Body of pancreas (tissue), 4 donors: ENCODE measurements at regions not wholly inside any gene's neighbourhood (a gene's known extent, or its start where the extent isn't known, plus 50 kb on each side); places are given as distances from the start of the nearest gene placed in this dataset.
A peak's percentile ranks its signal among the peaks of the same experiment; 100 is the strongest.

Experiments
- ATAC-seq: fragments of 150-250 bp; one replicate; pipeline ENCODE4 v1.9.1; 2016
- DNase-seq, 4 donors: peaks; one replicate each; pipeline ENCODE4 v3.0.0-alpha.2; 2019
- H3K27ac ChIP-seq, 4 donors: fragments of 200-600 bp; sonication (generic); 1 replicate in 3 of 4; 2 replicates in 1 of 4; pipeline versions ENCODE4 v1.5.1 to v1.6.1; 2016 to 2019; ENCODE audit warnings: mild to moderate bottlenecking in 1 of 4, mixed read lengths in 1 of 4, moderate library complexity in 1 of 4
- H3K27me3 ChIP-seq, 2 donors: fragments of 200-600 bp; sonication (generic); one replicate each; pipeline ENCODE4 v1.6.0; 2016; ENCODE audit warnings: mild to moderate bottlenecking in 1 of 2
- H3K36me3 ChIP-seq, 2 donors: fragments of 200-600 bp; sonication (generic); replicated peaks in 1 of 2; 2 replicates each; pipeline ENCODE4 v1.5.1; 2016; ENCODE audit warnings: low read depth in 2 of 2; ENCODE audit not compliant: insufficient read depth in 1 of 2
- H3K4me1 ChIP-seq: fragments of 200-600 bp; sonication (generic); one replicate; pipeline ENCODE4 v1.6.0; 2016
- H3K4me3 ChIP-seq, 2 donors: fragments of 200-600 bp; sonication (generic); 1 replicate in 1 of 2; 2 replicates in 1 of 2; pipeline ENCODE4 v1.5.1; 2016 to 2019
- H3K9me3 ChIP-seq, 3 donors: fragments of 200-600 bp; sonication (generic); 1 replicate in 2 of 3; 2 replicates in 1 of 3; pipeline ENCODE4 v1.5.1; 2016
- CTCF ChIP-seq, 7 experiments: fragments of 450-650 bp in 4 of 7; fragments of 200-600 bp in 3 of 7; sonication (generic) in 3 of 7; IDR thresholded peaks; one replicate each; pipeline ENCODE4 v1.5.1; 2016 to 2019; ENCODE audit warnings: antibody characterized with exemption in 7 of 7
- POLR2A ChIP-seq, 3 donors: fragments of 450-650 bp; IDR thresholded peaks; one replicate each; pipeline ENCODE4 v1.6.1; 2016; ENCODE audit warnings: antibody characterized with exemption in 3 of 3, mild to moderate bottlenecking in 2 of 3
- WGBS, 2 donors: methylation state at CpG; one replicate each; pipeline ENCODE4 v1.1.5; 2017; 5-methylcytosine and 5-hydroxymethylcytosine counted together
- intact Hi-C: fragments of 100-400 bp; cut with DNase I; formaldehyde crosslinking; loops from one replicate; pipeline ENCODE4 v1.15.1; 2023

DNA sequence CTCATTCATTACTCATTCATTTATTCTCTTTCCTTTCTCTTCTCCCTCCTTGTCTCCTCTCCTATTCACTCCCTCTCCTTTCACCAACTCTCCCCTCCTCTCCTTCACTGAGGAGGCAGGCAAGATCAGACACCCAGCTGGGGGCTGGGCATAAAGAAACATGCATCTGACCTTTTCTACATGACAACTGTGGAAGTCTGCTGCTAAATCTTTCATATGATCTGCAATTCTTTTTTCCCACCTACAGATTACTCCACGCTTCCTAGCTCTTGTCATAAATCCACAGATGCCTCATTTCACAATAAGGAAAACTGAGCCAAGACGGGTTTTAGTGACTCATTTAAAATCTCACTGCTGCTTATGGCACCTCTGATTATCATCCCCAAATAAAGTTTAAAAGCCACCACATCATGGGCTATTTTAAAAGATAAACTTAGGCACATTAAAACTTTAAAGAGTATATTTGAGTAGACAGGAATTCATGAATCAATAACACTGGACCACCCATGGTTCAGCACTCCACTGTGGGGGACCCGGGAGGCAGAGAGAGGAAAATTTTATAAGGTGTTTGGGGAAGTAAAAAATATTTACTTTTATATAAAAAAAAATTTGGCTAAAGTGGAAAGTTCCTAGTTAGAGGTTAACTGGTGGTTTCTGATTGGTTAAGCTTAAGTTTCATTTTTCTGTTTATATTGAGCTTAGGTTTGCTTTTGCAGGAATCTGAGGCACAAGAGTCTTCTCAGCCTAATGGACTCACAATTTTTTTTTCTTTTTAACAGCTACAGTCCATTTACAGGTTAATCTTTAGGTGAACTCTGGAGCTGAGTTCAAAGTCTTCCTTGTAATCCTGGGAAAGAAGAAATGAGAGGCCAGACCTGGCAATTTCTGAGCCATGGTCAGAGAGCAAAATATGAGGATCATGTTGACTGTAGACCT is 55.8 kb upstream of the DNAH14 start:
- Histone ChIP-seq H3K27me3 (no peaks in the 10 kb centered on the region), H3K4me3 (no peak overlapping the region), H3K27ac (peak overlapping the region; percentile 4 to 77 (median 64)), H3K9me3 (no peaks in the 10 kb centered on the region), H3K4me1 (peaks cover 29% of the 10 kb centered on the region), H3K36me3 (no peaks in the 10 kb centered on the region)
- intact Hi-C loops, result no loop called here
- ATAC-seq (peak; percentile 78), DNase-seq (peak in 2 of 4 donors; percentile 10 to 35)
- TF ChIP-seq POLR2A (IDR thresholded peaks at IDR 0.05), result no peak
- no peak for TF ChIP-seq CTCF (IDR thresholded peaks at IDR 0.05)
- 11 to 13% methylated on average over 3 of the region's 3 CpGs for WGBS, 2 donors

GRCh38 chr1:224874775-224875174 is 54.7 kb upstream of the DNAH14 start:
- Histone ChIP-seq H3K4me1 (peaks cover 29% of the 10 kb centered on the region), H3K27ac (peak overlapping the region in 3 of 4 donors; percentile 19 to 77 (median 28)), H3K36me3 (no peaks in the 10 kb centered on the region), H3K9me3 (no peaks in the 10 kb centered on the region), H3K27me3 (no peaks in the 10 kb centered on the region), H3K4me3 (no peak overlapping the region)
- ATAC-seq (peak; percentile 47), DNase-seq (peak in 1 of 4 donors; percentile 29)
- intact Hi-C loops, result no loop called here
- TF ChIP-seq CTCF (IDR thresholded peaks at IDR 0.05) (no peak), POLR2A (IDR thresholded peaks at IDR 0.05) (no peak)
- 3 to 4% methylated on average over 7 of the region's 7 CpGs for WGBS, 2 donors

DNA sequence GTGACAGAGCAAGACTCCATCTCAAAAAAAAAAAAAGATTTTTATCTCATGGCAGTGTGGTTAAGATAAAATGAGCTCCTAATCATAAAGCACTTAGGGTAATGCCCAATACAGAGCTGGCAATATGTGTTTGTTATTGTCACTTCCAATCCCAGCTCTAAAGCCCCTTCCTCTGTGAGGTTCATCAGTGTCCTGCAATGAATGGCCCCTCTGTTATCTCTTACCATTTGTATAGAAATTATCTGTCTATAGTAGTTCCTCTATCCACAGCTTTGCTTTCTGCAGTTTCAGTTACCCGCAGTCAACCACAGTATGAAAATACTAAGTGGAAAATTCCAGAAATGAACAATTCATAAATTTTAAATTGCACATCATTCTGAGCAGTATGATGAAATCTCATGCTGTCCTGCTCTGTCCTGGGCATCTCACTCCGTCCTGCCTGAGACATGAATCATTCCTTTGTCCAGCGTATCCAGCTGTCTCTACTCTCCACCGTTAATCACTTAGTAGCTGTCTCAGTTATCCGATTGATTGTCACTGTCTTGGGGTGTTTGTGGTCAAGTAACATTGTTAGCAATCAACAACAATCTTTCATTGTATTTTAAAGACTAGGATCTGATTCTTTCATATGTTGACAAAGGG is 50.2 kb upstream of the DNAH14 start:
- DNase-seq (no peak), ATAC-seq (no peak)
- Histone ChIP-seq H3K27ac (no peak overlapping the region), H3K27me3 (no peaks in the 10 kb centered on the region), H3K4me3 (no peak overlapping the region), H3K9me3 (no peaks in the 10 kb centered on the region), H3K4me1 (peaks cover 20% of the 10 kb centered on the region), H3K36me3 (no peaks in the 10 kb centered on the region)
- TF ChIP-seq POLR2A (IDR thresholded peaks at IDR 0.05) (no peak), CTCF (IDR thresholded peaks at IDR 0.05) (no peak)
- intact Hi-C loops, result no loop called here
- WGBS, 2 donors, result 56 to 59% methylated on average over 5 of the region's 5 CpGs
